ENCODE measurements at regions not wholly inside any gene's neighbourhood (a gene's known extent, or its start where the extent isn't known, plus 50 kb on each side); places are given as distances from the start of the nearest gene placed in this dataset.

DNA sequence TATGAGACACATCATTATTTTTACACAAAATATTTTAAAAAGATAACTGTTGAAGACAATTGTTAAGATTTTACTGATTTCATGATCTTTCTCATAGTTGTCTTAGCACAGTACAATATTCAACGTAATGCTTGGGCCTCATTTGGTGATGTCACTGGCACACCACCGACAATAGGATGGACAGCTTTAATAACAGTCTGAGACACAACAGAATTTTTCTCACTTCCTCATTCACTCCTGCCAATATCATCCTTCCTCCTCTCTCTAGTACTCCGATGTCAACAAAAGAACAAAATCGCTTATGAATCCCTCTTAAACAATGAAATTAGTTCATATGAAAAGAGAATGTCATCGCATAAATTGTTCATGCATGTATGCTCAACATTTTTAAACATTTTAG lies 461.9 kb upstream of the CDH7 start:
- no peak for TF ChIP-seq SALL1 (CRISPR knock-in tag; IDR thresholded peaks at IDR 0.05)
- no peak for TF ChIP-seq ZSCAN20 (CRISPR knock-in tag; IDR thresholded peaks at IDR 0.05; ENCODE audit: borderline replicate concordance)
- TF ChIP-seq, protein P1, sequence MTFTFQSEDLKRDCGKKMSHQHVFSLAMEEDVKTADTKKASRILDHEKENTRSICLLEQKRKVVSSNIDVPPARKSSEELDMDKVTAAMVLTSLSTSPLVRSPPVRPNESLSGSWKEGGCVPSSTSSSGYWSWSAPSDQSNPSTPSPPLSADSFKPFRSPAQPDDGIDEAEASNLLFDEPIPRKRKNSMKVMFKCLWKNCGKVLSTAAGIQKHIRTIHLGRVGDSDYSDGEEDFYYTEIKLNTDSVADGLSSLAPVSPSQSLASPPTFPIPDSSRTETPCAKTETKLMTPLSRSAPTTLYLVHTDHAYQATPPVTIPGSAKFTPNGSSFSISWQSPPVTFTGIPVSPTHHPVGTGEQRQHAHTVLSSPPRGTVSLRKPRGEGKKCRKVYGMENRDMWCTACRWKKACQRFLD (CRISPR knock-in tag; IDR thresholded peaks at IDR 0.05; ENCODE audit: borderline replicate concordance): no peak
